Neural progenitor cell (in vitro differentiated cells): ENCODE measurements at regions not wholly inside any gene's neighbourhood (a gene's known extent, or its start where the extent isn't known, plus 50 kb on each side); places are given as distances from the start of the nearest gene placed in this dataset.

ENCODE experiments used
- CTCF ChIP-seq: fragments of 200-600 bp; sonication (generic); IDR thresholded peaks from 2 replicates; pipeline ENCODE4 v1.5.1; 2017; ENCODE audit warnings: antibody characterized with exemption, mild to moderate bottlenecking
- EZH2 ChIP-seq: fragments of 200-600 bp; sonication (generic); IDR thresholded peaks from 2 replicates; pipeline ENCODE4 v1.6.1; 2017; ENCODE audit warnings: antibody characterized with exemption, mild to moderate bottlenecking, moderate library complexity
- EZH2phosphoT487 ChIP-seq: fragments of 200-600 bp; sonication (generic); IDR thresholded peaks from 2 replicates; pipeline ENCODE4 v1.6.1; 2017; ENCODE audit warnings: antibody characterized with exemption

- TF ChIP-seq CTCF (no peak), EZH2 (no peak), EZH2phosphoT487 (no peak)
Measured at GRCh38 chr7:33824911-33825459, 80.4 kb upstream of the BMPER start.
